H1 (cell line): ENCODE measurements at regions not wholly inside any gene's neighbourhood (a gene's known extent, or its start where the extent isn't known, plus 50 kb on each side); places are given as distances from the start of the nearest gene placed in this dataset.

Experiments used
- CTCF ChIA-PET: fragments of 300-600 bp; sonication (Branson Sonifier 250); formaldehyde crosslinking; loops from one replicate; lab custom pipeline; 2021; ENCODE audit not compliant: partially characterized antibody; lab: Charles Lee
- POLR2A ChIA-PET: fragments of 300-600 bp; sonication (Branson Sonifier 250); formaldehyde crosslinking; loops from one replicate; lab custom pipeline; 2021; ENCODE audit warnings: inconsistent platforms; ENCODE audit not compliant: partially characterized antibody; lab: Charles Lee
- DNase-seq, 2 experiments: peaks; one replicate each; pipeline versions ENCODE4 v3.0.0 to v3.0.0-alpha.2; 2010 to 2022; ENCODE audit warnings: low spot score in 2 of 2, low read depth in 1 of 2, mixed read lengths in 1 of 2
- FAIRE-seq: peaks from 2 replicates; lab custom pipeline; 2011; peaks lifted over from hg19 to GRCh38; lab: Jason Lieb, UNC
- H2AFZ ChIP-seq: 2 replicates; pipeline ENCODE4 v1.8.1; 2012; ENCODE audit warnings: low read length, inconsistent platforms
- H2AK5ac ChIP-seq: 2 replicates; pipeline ENCODE4 v1.6.1; 2013; ENCODE audit warnings: low read depth, low read length
- H2BK120ac ChIP-seq: replicated peaks from 2 replicates; pipeline ENCODE3; 2013; ENCODE audit warnings: low read depth, low read length, inconsistent platforms
- H2BK12ac ChIP-seq: 2 replicates; pipeline ENCODE4 v1.6.1; 2013; ENCODE audit warnings: low read depth, low read length
- H2BK15ac ChIP-seq: 2 replicates; pipeline ENCODE4 v1.6.1; 2013; ENCODE audit warnings: low read length
- H2BK20ac ChIP-seq: 2 replicates; pipeline ENCODE4 v1.6.1; 2013; ENCODE audit warnings: low read length
- H2BK5ac ChIP-seq: 2 replicates; pipeline ENCODE4 v1.6.1; 2013; ENCODE audit warnings: low read depth, low read length
- H3K14ac ChIP-seq: 2 replicates; pipeline ENCODE4 v1.6.1; 2013; ENCODE audit warnings: inconsistent platforms; ENCODE audit not compliant: insufficient read length
- H3K18ac ChIP-seq: 2 replicates; pipeline ENCODE4 v1.6.1; 2013; ENCODE audit warnings: low read length; ENCODE audit errors: extremely low read depth
- H3K23ac ChIP-seq: 2 replicates; pipeline ENCODE4 v1.6.1; 2013; ENCODE audit warnings: inconsistent platforms; ENCODE audit not compliant: insufficient read length
- H3K23me2 ChIP-seq: 2 replicates; pipeline ENCODE4 v1.6.1; 2013; ENCODE audit warnings: low read depth, low read length
- H3K27ac ChIP-seq: 2 replicates; pipeline ENCODE4 v1.6.1; 2011; ENCODE audit warnings: low read depth, low read length, inconsistent platforms
- H3K27me3 ChIP-seq, 4 experiments: replicated peaks in 1 of 4; 1 replicate in 1 of 4; 2 replicates in 3 of 4; pipeline versions ENCODE4 v1.6.1 to v1.8.1; 2011 to 2013; ENCODE audit warnings: low read length in 3 of 4, mild to moderate bottlenecking in 3 of 4, inconsistent platforms in 2 of 4, mixed read lengths in 2 of 4, moderate library complexity in 1 of 4; ENCODE audit not compliant: control insufficient read depth in 3 of 4, insufficient read depth in 3 of 4; ENCODE audit errors: extremely low read depth in 1 of 4
- H3K36me3 ChIP-seq, 4 experiments: 2 replicates each; pipeline versions ENCODE4 v1.6.1 to v1.8.1; 2011 to 2013; ENCODE audit warnings: mild to moderate bottlenecking in 4 of 4, low read length in 3 of 4, moderate library complexity in 2 of 4, control low read depth in 1 of 4, inconsistent platforms in 1 of 4; ENCODE audit not compliant: insufficient read depth in 4 of 4, control insufficient read depth in 2 of 4
- H3K4ac ChIP-seq: replicated peaks from 2 replicates; pipeline ENCODE3; 2013; ENCODE audit warnings: low read length, low read depth, mixed read lengths, inconsistent platforms; ENCODE audit not compliant: insufficient read length
- H3K4me1 ChIP-seq, 4 experiments: replicated peaks in 1 of 4; 1 replicate in 1 of 4; 2 replicates in 3 of 4; pipeline versions ENCODE4 v1.6.1 to v1.8.1; 2011 to 2013; ENCODE audit warnings: low read length in 3 of 4, inconsistent platforms in 2 of 4, mixed read lengths in 1 of 4; ENCODE audit not compliant: insufficient read depth in 4 of 4, control insufficient read depth in 3 of 4
- H3K4me2 ChIP-seq, 2 experiments: 2 replicates each; pipeline versions ENCODE4 v1.6.1 to v1.8.1; 2011 to 2013; ENCODE audit warnings: low read depth in 2 of 2, low read length in 2 of 2, control low read depth in 1 of 2, inconsistent platforms in 1 of 2, mild to moderate bottlenecking in 1 of 2; ENCODE audit not compliant: insufficient read depth in 1 of 2
- H3K4me3 ChIP-seq, 4 experiments: fragments of 200-600, 300-600 bp in 1 of 4; sonication (generic), shearing (Covaris generic), sonication (Bioruptor Twin) in 1 of 4; 2 replicates each; pipeline versions ENCODE4 v1.5.1 to v1.8.1; 2011 to 2016; ENCODE audit warnings: low read length in 4 of 4, low read depth in 3 of 4, control low read depth in 2 of 4, inconsistent platforms in 2 of 4, mild to moderate bottlenecking in 2 of 4, mixed read lengths in 1 of 4, moderate library complexity in 1 of 4; ENCODE audit not compliant: insufficient read depth in 2 of 4; ENCODE audit errors: extremely low read depth in 1 of 4
- H3K56ac ChIP-seq: replicated peaks from 2 replicates; pipeline ENCODE3; 2013; ENCODE audit warnings: low read depth, mild to moderate bottlenecking, mixed read lengths, low read length, inconsistent platforms; ENCODE audit not compliant: insufficient read length
- H3K79me1 ChIP-seq: 2 replicates; pipeline ENCODE4 v1.6.1; 2013; ENCODE audit warnings: low read depth, low read length, control low read depth
- H3K79me2 ChIP-seq, 2 experiments: 2 replicates each; pipeline versions ENCODE4 v1.6.1 to v1.8.1; 2012 to 2013; ENCODE audit warnings: low read length in 2 of 2, mild to moderate bottlenecking in 2 of 2, inconsistent platforms in 1 of 2; ENCODE audit not compliant: insufficient read depth in 2 of 2, control insufficient read depth in 1 of 2
- H3K9ac ChIP-seq, 4 experiments: replicated peaks in 1 of 4; 1 replicate in 1 of 4; 2 replicates in 3 of 4; pipeline versions ENCODE4 v1.6.1 to v1.8.1; 2011 to 2013; ENCODE audit warnings: low read depth in 3 of 4, low read length in 3 of 4, control low read depth in 2 of 4, mild to moderate bottlenecking in 2 of 4, moderate library complexity in 2 of 4, inconsistent platforms in 1 of 4; ENCODE audit errors: extremely low read depth in 1 of 4
- H3K9me3 ChIP-seq, 2 experiments: 2 replicates each; pipeline versions ENCODE4 v1.6.1 to v1.8.1; 2012 to 2013; ENCODE audit warnings: mild to moderate bottlenecking in 2 of 2, moderate library complexity in 2 of 2, control low read depth in 1 of 2, inconsistent platforms in 1 of 2, low read depth in 1 of 2, low read length in 1 of 2, mixed read lengths in 1 of 2; ENCODE audit not compliant: insufficient read depth in 2 of 2
- H4K20me1 ChIP-seq, 2 experiments: replicated peaks in 1 of 2; 2 replicates each; pipeline versions ENCODE3 to v1.8.1; 2011 to 2013; ENCODE audit warnings: inconsistent platforms in 2 of 2, low read length in 2 of 2, mild to moderate bottlenecking in 1 of 2; ENCODE audit not compliant: insufficient read depth in 2 of 2, control insufficient read depth in 1 of 2
- H4K5ac ChIP-seq: 2 replicates; pipeline ENCODE4 v1.6.1; 2013; ENCODE audit warnings: low read length, low read depth, mixed read lengths, inconsistent platforms; ENCODE audit not compliant: insufficient read length
- H4K8ac ChIP-seq: 2 replicates; pipeline ENCODE4 v1.8.0; 2013; ENCODE audit warnings: mild to moderate bottlenecking, moderate library complexity, low read length, inconsistent platforms; ENCODE audit not compliant: insufficient read depth; ENCODE audit errors: extremely low read depth
- H4K91ac ChIP-seq: replicated peaks from 2 replicates; pipeline ENCODE3; 2013; ENCODE audit warnings: low read length, mixed read lengths, inconsistent platforms; ENCODE audit not compliant: insufficient read length
- ATF3 ChIP-seq: IDR thresholded peaks from 2 replicates; pipeline ENCODE4 v1.6.1; 2011; ENCODE audit warnings: low read depth, mild to moderate bottlenecking, low read length; ENCODE audit not compliant: insufficient read depth
- EZH2 ChIP-seq: fragments of 200-600 bp; sonication (generic); IDR thresholded peaks from 2 replicates; pipeline ENCODE4 v1.7.1; 2012; ENCODE audit warnings: low read depth, mild to moderate bottlenecking, moderate library complexity, low read length, inconsistent platforms; ENCODE audit not compliant: severe bottlenecking
- MAFK ChIP-seq: IDR thresholded peaks from 2 replicates; pipeline ENCODE4 v1.6.1; 2012; ENCODE audit warnings: low read depth, mild to moderate bottlenecking, improper control_type of control experiment, low read length
- NANOG ChIP-seq: IDR thresholded peaks from 2 replicates; pipeline ENCODE4 v1.6.1; 2011; ENCODE audit warnings: low read length, low read depth, mild to moderate bottlenecking, inconsistent platforms; ENCODE audit not compliant: insufficient read depth, poor library complexity, severe bottlenecking
- POLR2AphosphoS5 ChIP-seq: IDR thresholded peaks from 2 replicates; pipeline ENCODE4 v1.6.1; 2011; ENCODE audit warnings: low read depth, low read length
- POU5F1 ChIP-seq: IDR thresholded peaks from 2 replicates; pipeline ENCODE4 v1.6.1; 2011; ENCODE audit warnings: low read depth, mild to moderate bottlenecking, low read length, moderate library complexity
- RFX5 ChIP-seq: IDR thresholded peaks from 2 replicates; pipeline ENCODE4 v1.6.1; 2011; ENCODE audit warnings: low read depth, low read length, improper control_type of control experiment, borderline replicate concordance
- RXRA ChIP-seq: IDR thresholded peaks from 2 replicates; pipeline ENCODE4 v1.6.1; 2011; ENCODE audit warnings: low read depth, mild to moderate bottlenecking, low read length, moderate library complexity; ENCODE audit not compliant: insufficient read depth
- SAP30 ChIP-seq: fragments of 300-600 bp; sonication (generic); IDR thresholded peaks from 2 replicates; pipeline ENCODE4 v1.7.1; 2012; ENCODE audit warnings: low read length, moderate library complexity, mild to moderate bottlenecking, inconsistent platforms; ENCODE audit not compliant: insufficient read depth, insufficient replicate concordance
- SIX5 ChIP-seq: IDR thresholded peaks from 2 replicates; pipeline ENCODE4 v1.6.1; 2011; ENCODE audit warnings: mild to moderate bottlenecking, low read depth, low read length
- YY1 ChIP-seq: IDR thresholded peaks from 2 replicates; pipeline ENCODE4 v1.6.1; 2011; ENCODE audit warnings: low read depth, mild to moderate bottlenecking, low read length
- WGBS, 2 experiments: shearing (Covaris generic) in 1 of 2; methylation state at CpG; one replicate each; pipeline versions ENCODE4 v1.1.6 to v1.1.7; 2013 to 2015; ENCODE audit warnings: low lambda C conversion rate in 2 of 2, mixed read lengths in 2 of 2, inconsistent platforms in 1 of 2, low coverage in 1 of 2, missing lambda C conversion rate in 1 of 2; ENCODE audit not compliant: insufficient replicate concordance in 2 of 2, insufficient coverage in 1 of 2, insufficient read length in 1 of 2; ENCODE audit errors: extremely low coverage in 1 of 2, missing lambda C conversion rate in 1 of 2; 5-methylcytosine and 5-hydroxymethylcytosine counted together

- Histone ChIP-seq H3K56ac (no peak overlapping the region), H2AFZ (no peak overlapping the region), H4K5ac (no peak overlapping the region), H3K27me3 (no peaks in the 10 kb centered on the region), H2AK5ac (no peak overlapping the region), H3K36me3 (no peaks in the 10 kb centered on the region), H3K27ac (no peak overlapping the region), H2BK5ac (no peak overlapping the region), H2BK20ac (no peak overlapping the region), H4K20me1 (no peaks in the 10 kb centered on the region), H3K23me2 (no peaks in the 10 kb centered on the region), H2BK12ac (no peak overlapping the region), H2BK120ac (no peak overlapping the region), H3K18ac (no peak overlapping the region), H3K9ac (no peak overlapping the region), H3K14ac (no peak overlapping the region), H3K4me3 (no peak overlapping the region), H2BK15ac (no peak overlapping the region), H3K9me3 (no peaks in the 10 kb centered on the region), H3K4me2 (no peak overlapping the region), H4K8ac (no peak overlapping the region), H3K4ac (no peak overlapping the region), H3K4me1 (no peaks in the 10 kb centered on the region), H3K79me2 (no peaks in the 10 kb centered on the region), H4K91ac (no peak overlapping the region), H3K79me1 (no peaks in the 10 kb centered on the region), H3K23ac (no peak overlapping the region)
- DNase-seq (no peak), FAIRE-seq (no peak)
- 76% methylated on average over 1 of the region's 1 CpG; no CpG with 5 or more reads in 1 of the 2 experiments for WGBS, 2 experiments
- no peak for TF ChIP-seq POU5F1
- TF ChIP-seq NANOG: no peak
- no peak for TF ChIP-seq POLR2AphosphoS5
- TF ChIP-seq ATF3: no peak
- TF ChIP-seq SAP30: no peak
- no peak for TF ChIP-seq MAFK
- TF ChIP-seq SIX5: no peak
- TF ChIP-seq EZH2: no peak
- no peak for TF ChIP-seq RFX5
- TF ChIP-seq RXRA: no peak
- TF ChIP-seq YY1: no peak
- POLR2A ChIA-PET: no interaction called here
- CTCF ChIA-PET: interaction anchor here (0.6 to 0.9 kb wide), 2 partner anchors 30 to 60 kb away, joined by 3 read pairs; no protein-coding TSS in a partner anchor
These were observed 111.8 kb upstream of the SLC25A36 start for GRCh38 chr3:140829796-140830195.
